HK-2 (cell line): ENCODE measurements at regions not wholly inside any gene's neighbourhood (a gene's known extent, or its start where the extent isn't known, plus 50 kb on each side); places are given as distances from the start of the nearest gene placed in this dataset.

Experiments
- DNase-seq: peaks from one replicate; pipeline ENCODE4 v3.0.0-alpha.2; 2018; ENCODE audit not compliant: unreplicated experiment

- no peak for DNase-seq
Observed at GRCh38 chr5:10073441-10074104, 176.1 kb downstream of the ATPSCKMT start.

- no peak for DNase-seq
Observed at GRCh38 chr5:10069637-10070313, 179.9 kb downstream of the ATPSCKMT start.

GRCh38 chr5:10065428-10066000, 184.2 kb downstream of the ATPSCKMT start:
- DNase-seq = no peak

GRCh38 chr5:10064546-10065195, 185.0 kb downstream of the ATPSCKMT start:
- DNase-seq = no peak

GRCh38 chr5:10063997-10064396, 185.7 kb downstream of the ATPSCKMT start:
- no peak for DNase-seq

- DNase-seq = no peak
Observed at GRCh38 chr5:10059980-10060379, 189.7 kb downstream of the ATPSCKMT start.

- DNase-seq = no peak
Observed at GRCh38 chr5:10059556-10059955, 190.1 kb downstream of the ATPSCKMT start.

- DNase-seq = no peak
Observed at GRCh38 chr5:10057356-10057755, 192.3 kb downstream of the ATPSCKMT start.

- DNase-seq = no peak
Observed at GRCh38 chr5:10056228-10056760, 193.4 kb downstream of the ATPSCKMT start.

- DNase-seq = no peak
Observed at GRCh38 chr5:10049858-10050455, 199.7 kb downstream of the ATPSCKMT start.

GRCh38 chr5:10046676-10047075, 203.0 kb downstream of the ATPSCKMT start:
- DNase-seq = no peak

GRCh38 chr5:10045376-10045775, 204.3 kb downstream of the ATPSCKMT start:
- DNase-seq = no peak

GRCh38 chr5:10036136-10036815, 213.4 kb downstream of the ATPSCKMT start:
- DNase-seq = no peak

- no peak for DNase-seq
Observed at GRCh38 chr5:10034001-10034400, 215.7 kb downstream of the ATPSCKMT start.

- DNase-seq = no peak
Observed at GRCh38 chr5:10031817-10032216, 217.9 kb downstream of the ATPSCKMT start.

- no peak for DNase-seq
Observed at GRCh38 chr5:10030219-10030831, 219.4 kb downstream of the ATPSCKMT start.

GRCh38 chr5:10023494-10023893, 226.2 kb downstream of the ATPSCKMT start:
- no peak for DNase-seq

- no peak for DNase-seq
Observed at GRCh38 chr5:10021248-10021647, 228.4 kb downstream of the ATPSCKMT start.

- no peak for DNase-seq
Observed at GRCh38 chr5:10019236-10019635, 230.5 kb downstream of the ATPSCKMT start.

- no peak for DNase-seq
Observed at GRCh38 chr5:10018201-10019069, 231.3 kb downstream of the ATPSCKMT start.
